ENCODE measurements at regions not wholly inside any gene's neighbourhood (a gene's known extent, or its start where the extent isn't known, plus 50 kb on each side); places are given as distances from the start of the nearest gene placed in this dataset.

GRCh38 chr22:27224485-27225374, 567.3 kb downstream of the MIAT start:
- DNase-seq (ENCODE audit: low read depth) = no peak

- DNase-seq (ENCODE audit: low read depth) = no peak
These were observed 569.3 kb downstream of the MIAT start for GRCh38 chr22:27226666-27227065.

GRCh38 chr22:27228771-27229170, 571.4 kb downstream of the MIAT start:
- DNase-seq (ENCODE audit: low read depth) = no peak

GRCh38 chr22:27230189-27230588, 571.4 kb downstream of the MN1 start:
- DNase-seq (ENCODE audit: low read depth) = no peak

- no peak for DNase-seq (ENCODE audit: low read depth)
These were observed 570.3 kb downstream of the MN1 start for GRCh38 chr22:27231266-27231665.

- DNase-seq (ENCODE audit: low read depth) = no peak
These were observed 569.5 kb downstream of the MN1 start for GRCh38 chr22:27232077-27232476.

GRCh38 chr22:27237080-27237741, 564.3 kb downstream of the MN1 start:
- DNase-seq (ENCODE audit: low read depth) = no peak

GRCh38 chr22:27238935-27239510, 562.5 kb downstream of the MN1 start:
- no peak for DNase-seq (ENCODE audit: low read depth)

GRCh38 chr22:27239520-27239919, 562.0 kb downstream of the MN1 start:
- no peak for DNase-seq (ENCODE audit: low read depth)

GRCh38 chr22:27240298-27241075, 561.1 kb downstream of the MN1 start:
- DNase-seq (ENCODE audit: low read depth) = no peak

- DNase-seq (ENCODE audit: low read depth) = no peak
These were observed 559.9 kb downstream of the MN1 start for GRCh38 chr22:27241430-27242321.

- DNase-seq (ENCODE audit: low read depth) = no peak
These were observed 559.1 kb downstream of the MN1 start for GRCh38 chr22:27242474-27242873.

- DNase-seq (ENCODE audit: low read depth) = no peak
These were observed 558.5 kb downstream of the MN1 start for GRCh38 chr22:27242917-27243589.

GRCh38 chr22:27244328-27244727, 557.2 kb downstream of the MN1 start:
- DNase-seq (ENCODE audit: low read depth) = no peak

GRCh38 chr22:27245056-27245455, 556.5 kb downstream of the MN1 start:
- no peak for DNase-seq (ENCODE audit: low read depth)

GRCh38 chr22:27246558-27246957, 555.0 kb downstream of the MN1 start:
- DNase-seq (ENCODE audit: low read depth) = no peak

- no peak for DNase-seq (ENCODE audit: low read depth)
These were observed 553.7 kb downstream of the MN1 start for GRCh38 chr22:27247701-27248434.

GRCh38 chr22:27250418-27250817, 551.1 kb downstream of the MN1 start:
- no peak for DNase-seq (ENCODE audit: low read depth)

- DNase-seq (ENCODE audit: low read depth) = no peak
These were observed 550.7 kb downstream of the MN1 start for GRCh38 chr22:27250886-27251285.

- no peak for DNase-seq (ENCODE audit: low read depth)
These were observed 550.0 kb downstream of the MN1 start for GRCh38 chr22:27251563-27251962.

Measured in T follicular helper cell (primary cell).